GM10266 (cell line): ENCODE measurements at regions not wholly inside any gene's neighbourhood (a gene's known extent, or its start where the extent isn't known, plus 50 kb on each side); places are given as distances from the start of the nearest gene placed in this dataset.

Source experiments
- DNase-seq: peaks from one replicate; pipeline ENCODE4 v3.0.0; 2012; ENCODE audit errors: extremely low spot score
- TF ChIP-seq, protein P1 (sequence below): IDR thresholded peaks from 2 replicates; pipeline ENCODE4 v1.5.1; 2012; ENCODE audit warnings: mild to moderate bottlenecking, low read depth; ENCODE audit not compliant: control insufficient read depth, insufficient read depth; ENCODE audit errors: missing control alignments

DNA sequence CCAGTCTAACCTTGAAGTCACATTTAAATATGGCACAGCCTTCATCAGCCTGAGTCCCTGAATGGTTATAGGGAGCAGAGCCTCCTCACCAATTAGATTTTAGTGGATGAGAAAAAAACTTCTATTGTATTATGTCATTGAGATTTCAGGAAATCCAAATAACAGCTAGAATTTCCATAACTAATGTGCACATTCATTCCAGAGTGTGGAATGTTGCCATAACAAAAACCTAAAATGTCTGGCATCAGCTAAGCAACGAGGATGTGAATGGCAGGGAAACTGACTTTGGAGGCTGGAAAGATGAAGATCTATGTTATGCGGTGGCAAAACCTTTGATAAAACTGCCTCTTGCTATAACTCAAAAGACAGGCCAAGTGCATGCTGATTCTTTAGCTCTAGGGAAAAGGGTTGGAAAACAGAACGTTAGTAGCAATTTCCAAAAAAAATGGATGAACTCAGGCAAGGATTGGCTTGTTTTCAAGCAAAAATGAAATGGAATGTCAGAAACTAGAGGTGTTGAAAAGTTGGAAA is 91.3 kb upstream of the NFIB start:
- TF ChIP-seq, protein P1, sequence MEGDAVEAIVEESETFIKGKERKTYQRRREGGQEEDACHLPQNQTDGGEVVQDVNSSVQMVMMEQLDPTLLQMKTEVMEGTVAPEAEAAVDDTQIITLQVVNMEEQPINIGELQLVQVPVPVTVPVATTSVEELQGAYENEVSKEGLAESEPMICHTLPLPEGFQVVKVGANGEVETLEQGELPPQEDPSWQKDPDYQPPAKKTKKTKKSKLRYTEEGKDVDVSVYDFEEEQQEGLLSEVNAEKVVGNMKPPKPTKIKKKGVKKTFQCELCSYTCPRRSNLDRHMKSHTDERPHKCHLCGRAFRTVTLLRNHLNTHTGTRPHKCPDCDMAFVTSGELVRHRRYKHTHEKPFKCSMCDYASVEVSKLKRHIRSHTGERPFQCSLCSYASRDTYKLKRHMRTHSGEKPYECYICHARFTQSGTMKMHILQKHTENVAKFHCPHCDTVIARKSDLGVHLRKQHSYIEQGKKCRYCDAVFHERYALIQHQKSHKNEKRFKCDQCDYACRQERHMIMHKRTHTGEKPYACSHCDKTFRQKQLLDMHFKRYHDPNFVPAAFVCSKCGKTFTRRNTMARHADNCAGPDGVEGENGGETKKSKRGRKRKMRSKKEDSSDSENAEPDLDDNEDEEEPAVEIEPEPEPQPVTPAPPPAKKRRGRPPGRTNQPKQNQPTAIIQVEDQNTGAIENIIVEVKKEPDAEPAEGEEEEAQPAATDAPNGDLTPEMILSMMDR, result no peak

DNA sequence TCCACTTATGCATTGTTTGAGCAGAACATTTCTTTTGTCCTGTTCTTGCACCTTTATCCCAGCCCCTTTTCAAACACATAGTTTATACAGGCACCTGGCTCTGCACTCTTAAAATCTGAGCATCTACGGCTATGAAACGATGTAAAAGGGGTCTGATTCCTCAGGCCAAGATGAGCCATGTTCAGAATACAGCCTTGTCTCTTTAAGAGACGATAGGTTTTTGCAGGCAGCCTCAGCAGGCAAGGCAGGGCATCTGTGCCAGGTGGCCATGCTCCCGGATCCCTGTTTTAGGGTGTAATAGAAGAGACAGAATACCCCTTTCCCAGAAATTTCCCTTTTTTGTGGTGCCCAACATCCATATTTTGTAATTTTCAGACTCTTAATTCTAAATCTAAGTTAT is 89.1 kb upstream of the NFIB start:
- TF ChIP-seq, protein P1, result no peak

More for the DNA sequence above, 91.3 kb upstream of the NFIB start:
- no peak for DNase-seq

DNA sequence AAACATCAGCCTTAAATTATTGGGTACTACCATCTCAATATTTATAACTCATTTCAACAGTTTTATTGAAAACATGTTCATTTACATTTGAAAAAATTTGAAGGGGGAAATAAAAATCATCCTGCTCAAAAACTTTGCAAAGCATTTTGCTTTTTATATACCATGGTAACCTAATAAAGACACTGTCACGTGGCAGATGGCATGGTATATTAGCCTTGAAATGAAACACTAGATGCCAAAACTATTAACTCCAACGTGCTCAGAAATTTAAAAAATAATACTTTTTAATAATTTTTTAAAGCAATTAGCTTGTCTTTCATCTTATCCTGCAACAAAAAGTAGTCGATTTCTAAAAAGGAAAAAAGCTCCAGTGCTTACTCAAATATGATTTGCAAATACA is 88.6 kb upstream of the NFIB start:
- DNase-seq, result no peak
- TF ChIP-seq, protein P1, result no peak

More for the DNA sequence above, 89.1 kb upstream of the NFIB start:
- no peak for DNase-seq

DNA sequence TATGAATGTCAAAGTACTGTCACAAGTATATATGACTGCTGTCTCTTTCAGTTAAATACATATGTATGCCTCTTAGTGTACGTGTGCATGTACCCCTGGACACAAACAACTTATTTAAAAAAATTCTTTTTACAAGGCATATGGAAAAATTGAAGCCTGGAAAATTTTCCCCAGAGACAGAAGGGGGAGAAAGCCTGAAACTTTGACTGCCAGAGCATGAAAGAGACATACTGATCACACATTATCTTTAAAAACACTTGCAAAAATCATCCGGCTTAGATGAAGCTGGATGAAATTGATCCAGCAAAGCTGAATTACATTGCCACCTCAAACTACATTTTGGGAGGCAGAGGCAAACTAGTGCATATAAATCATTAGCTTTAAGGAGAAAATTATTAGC is 88.0 kb upstream of the NFIB start:
- DNase-seq, result no peak
- TF ChIP-seq, protein P1, result no peak

DNA sequence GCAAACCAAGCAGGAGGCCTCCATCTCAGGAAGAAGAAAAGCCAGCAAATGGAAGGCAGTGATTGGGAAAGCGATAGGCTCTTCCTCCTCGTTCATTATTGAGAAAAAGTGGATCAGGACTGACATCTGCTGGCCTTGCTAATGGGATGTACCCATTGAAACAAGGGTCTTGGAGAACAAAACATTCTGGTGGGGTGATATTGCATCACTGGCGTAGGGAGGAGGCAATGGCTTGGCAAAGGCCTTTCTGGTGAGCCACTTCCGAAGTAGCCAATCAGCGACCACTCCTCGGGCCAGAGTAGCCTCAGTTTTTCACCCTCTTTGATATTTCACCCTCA is 86.7 kb upstream of the NFIB start:
- DNase-seq, result no peak
- TF ChIP-seq, protein P1, result no peak

DNA sequence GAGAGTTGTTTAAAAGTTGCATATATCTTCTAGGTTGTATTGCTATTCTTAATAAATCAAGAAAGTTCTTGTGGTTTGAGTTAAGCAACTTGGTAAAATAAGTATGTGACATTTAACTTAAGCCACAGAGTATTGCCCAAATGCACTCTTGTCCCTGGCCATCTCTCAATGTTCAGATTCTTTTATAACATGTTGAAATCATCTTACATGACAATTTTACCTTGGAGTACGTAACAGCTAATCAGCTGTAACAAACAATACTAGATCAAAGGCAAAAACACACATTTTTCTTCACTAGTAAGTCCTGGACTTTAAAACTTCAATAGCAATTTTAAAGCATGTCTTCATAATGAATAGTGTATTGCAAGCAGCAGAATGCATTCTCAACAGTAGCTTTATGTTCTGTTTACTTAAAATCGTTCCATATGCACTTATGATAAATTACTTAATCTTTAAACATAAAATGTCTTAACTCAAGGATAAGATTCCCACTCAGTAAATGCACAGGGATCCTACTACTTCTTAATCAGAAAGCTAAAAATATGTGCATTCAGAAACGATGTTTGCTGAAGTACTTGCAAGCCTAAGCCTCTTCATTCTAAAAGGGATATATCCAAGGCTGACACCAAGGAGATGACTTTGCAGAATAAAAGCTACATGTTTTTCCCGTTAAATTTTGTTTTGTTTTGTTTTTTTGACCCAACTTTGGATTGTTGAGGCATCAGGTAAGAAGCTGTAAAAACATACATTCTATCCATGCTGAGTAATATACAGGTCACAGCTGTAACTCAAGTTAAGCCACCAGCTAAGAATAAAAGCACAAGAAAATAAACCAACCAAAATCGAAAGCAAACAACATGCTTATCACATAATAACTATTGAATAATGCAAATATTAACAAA is 86.1 kb upstream of the NFIB start:
- DNase-seq, result no peak
- TF ChIP-seq, protein P1, result no peak

DNA sequence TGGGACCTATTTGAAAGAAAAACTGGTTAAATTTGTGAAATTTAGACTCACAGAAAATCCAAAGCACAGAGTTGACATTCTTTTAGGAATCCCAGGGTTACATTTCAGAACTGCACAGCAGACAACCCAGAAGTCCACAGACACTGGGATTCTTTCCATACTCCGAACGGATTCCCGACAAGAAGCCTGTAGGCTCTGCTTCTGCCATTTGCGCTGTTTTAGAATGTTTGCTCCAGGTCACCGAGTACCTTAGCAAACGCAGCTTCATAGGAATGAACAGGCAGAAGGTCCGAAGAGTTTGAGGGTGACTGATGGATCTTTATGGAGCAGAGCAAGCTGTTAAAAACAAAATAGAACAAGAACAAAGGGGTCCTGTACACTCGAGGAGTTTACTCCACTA is 84.5 kb upstream of the NFIB start:
- DNase-seq, result no peak
- TF ChIP-seq, protein P1, result no peak
